Peyer's patch (tissue), 4 donors: ENCODE measurements at regions not wholly inside any gene's neighbourhood (a gene's known extent, or its start where the extent isn't known, plus 50 kb on each side); places are given as distances from the start of the nearest gene placed in this dataset.

Experiments
- DNase-seq, 3 donors: peaks; one replicate each; pipeline ENCODE4 v3.0.0-alpha.2; 2017 to 2019
- H3K27ac ChIP-seq, 4 donors: fragments of 200-600 bp; sonication (generic); one replicate each; pipeline ENCODE4 v1.5.1; 2016 to 2019
- H3K27me3 ChIP-seq, 2 donors: fragments of 200-600 bp; sonication (generic); one replicate each; pipeline ENCODE4 v1.5.1; 2019
- H3K36me3 ChIP-seq, 3 donors: fragments of 200-600 bp; sonication (generic); one replicate each; pipeline ENCODE4 v1.5.1; 2016 to 2019
- H3K4me1 ChIP-seq, 4 donors: fragments of 200-600 bp; sonication (generic); one replicate each; pipeline ENCODE4 v1.5.1; 2016 to 2019
- H3K4me3 ChIP-seq, 4 donors: fragments of 200-600 bp; sonication (generic); 1 replicate in 3 of 4; 2 replicates in 1 of 4; pipeline ENCODE4 v1.5.1; 2016 to 2019; ENCODE audit warnings: mild to moderate bottlenecking in 1 of 4
- H3K9me3 ChIP-seq, 4 donors: fragments of 200-600 bp; sonication (generic); one replicate each; pipeline ENCODE4 v1.5.1; 2016 to 2019; ENCODE audit warnings: mild to moderate bottlenecking in 1 of 4
- POLR2A ChIP-seq, 2 donors: fragments of 450-650 bp; IDR thresholded peaks; one replicate each; pipeline ENCODE4 v1.5.1; 2017; ENCODE audit warnings: antibody characterized with exemption in 2 of 2, mild to moderate bottlenecking in 2 of 2, moderate library complexity in 2 of 2
- TF ChIP-seq, protein P1 (sequence below), 6 experiments: fragments of 450-650 bp in 4 of 6; fragments of 200-600 bp in 2 of 6; sonication (generic) in 1 of 6; IDR thresholded peaks; one replicate each; pipeline ENCODE4 v1.5.1; 2017 to 2019; ENCODE audit warnings: antibody characterized with exemption in 6 of 6, mild to moderate bottlenecking in 3 of 6, moderate library complexity in 1 of 6

DNA sequence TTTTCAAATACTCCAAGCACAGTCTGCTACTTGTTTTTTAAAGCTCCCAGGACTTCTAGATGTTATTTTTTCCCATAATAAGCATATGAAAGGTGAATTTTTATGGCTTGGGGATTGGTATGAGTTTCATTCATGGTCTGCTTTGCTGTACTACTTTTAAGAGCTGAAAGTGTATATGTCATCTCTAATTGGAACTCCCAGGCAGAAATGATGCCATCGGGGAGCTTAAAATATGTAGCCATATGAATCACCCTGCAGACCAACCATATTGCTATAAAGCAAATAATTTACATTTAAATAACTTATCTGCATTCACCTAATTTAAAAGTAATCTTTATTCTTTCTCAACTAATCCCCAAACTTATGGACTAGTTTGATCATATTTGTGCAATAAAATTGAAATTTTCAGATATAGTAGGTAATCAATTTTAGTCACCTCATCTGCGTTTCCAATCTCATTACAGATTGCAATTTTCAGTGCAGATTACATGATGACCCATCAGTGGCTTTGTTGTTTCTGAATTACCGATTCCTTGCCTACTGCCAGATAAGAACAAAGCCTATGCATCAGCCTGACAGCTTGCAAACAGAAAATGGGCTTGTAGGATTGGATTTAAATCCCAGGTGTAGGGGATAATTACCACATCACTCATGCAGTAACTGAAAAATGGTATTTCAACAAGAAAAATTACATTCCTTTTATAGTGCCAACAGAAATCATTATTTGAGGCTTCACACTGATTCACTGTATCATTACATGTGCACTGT is 689.4 kb downstream of the NOVA1 start:
- TF ChIP-seq, protein P1, sequence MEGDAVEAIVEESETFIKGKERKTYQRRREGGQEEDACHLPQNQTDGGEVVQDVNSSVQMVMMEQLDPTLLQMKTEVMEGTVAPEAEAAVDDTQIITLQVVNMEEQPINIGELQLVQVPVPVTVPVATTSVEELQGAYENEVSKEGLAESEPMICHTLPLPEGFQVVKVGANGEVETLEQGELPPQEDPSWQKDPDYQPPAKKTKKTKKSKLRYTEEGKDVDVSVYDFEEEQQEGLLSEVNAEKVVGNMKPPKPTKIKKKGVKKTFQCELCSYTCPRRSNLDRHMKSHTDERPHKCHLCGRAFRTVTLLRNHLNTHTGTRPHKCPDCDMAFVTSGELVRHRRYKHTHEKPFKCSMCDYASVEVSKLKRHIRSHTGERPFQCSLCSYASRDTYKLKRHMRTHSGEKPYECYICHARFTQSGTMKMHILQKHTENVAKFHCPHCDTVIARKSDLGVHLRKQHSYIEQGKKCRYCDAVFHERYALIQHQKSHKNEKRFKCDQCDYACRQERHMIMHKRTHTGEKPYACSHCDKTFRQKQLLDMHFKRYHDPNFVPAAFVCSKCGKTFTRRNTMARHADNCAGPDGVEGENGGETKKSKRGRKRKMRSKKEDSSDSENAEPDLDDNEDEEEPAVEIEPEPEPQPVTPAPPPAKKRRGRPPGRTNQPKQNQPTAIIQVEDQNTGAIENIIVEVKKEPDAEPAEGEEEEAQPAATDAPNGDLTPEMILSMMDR (IDR thresholded peaks at IDR 0.05) = no peak
- TF ChIP-seq POLR2A (IDR thresholded peaks at IDR 0.05) = no peak
- H3K27ac ChIP-seq = no peak overlapping the region
- no peaks in the 10 kb centered on the region for H3K4me1 ChIP-seq
- no peaks in the 10 kb centered on the region for H3K9me3 ChIP-seq
- no peak for DNase-seq
- H3K27me3 ChIP-seq = no peaks in the 10 kb centered on the region
- H3K4me3 ChIP-seq = no peak overlapping the region
- H3K36me3 ChIP-seq = no peaks in the 10 kb centered on the region

GRCh38 chr14:25904446-25904845 is 693.4 kb downstream of the NOVA1 start:
- no peak overlapping the region for H3K27ac ChIP-seq
- TF ChIP-seq POLR2A (IDR thresholded peaks at IDR 0.05) = no peak
- TF ChIP-seq, protein P1 (IDR thresholded peaks at IDR 0.05) = no peak

DNA sequence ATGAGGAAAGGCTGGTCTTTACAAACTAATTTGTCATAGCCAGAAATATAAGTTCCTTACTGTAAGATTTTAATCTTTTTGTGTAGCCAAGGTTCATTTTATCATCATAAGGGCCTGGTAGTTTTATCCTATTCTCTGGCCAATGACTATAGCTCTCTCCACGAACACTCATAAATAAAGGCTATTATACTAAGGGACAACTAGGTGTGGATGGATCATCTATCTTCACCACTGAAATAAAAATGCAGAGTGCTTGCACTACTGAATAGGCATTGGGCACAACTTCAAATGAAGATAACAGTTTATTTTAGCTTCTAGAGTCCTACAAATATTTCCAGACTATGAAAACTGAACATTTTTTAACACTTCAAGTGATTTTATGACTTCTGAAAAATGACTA is 698.6 kb downstream of the NOVA1 start:
- H3K36me3 ChIP-seq = no peaks in the 10 kb centered on the region
- TF ChIP-seq, protein P1 (IDR thresholded peaks at IDR 0.05) = no peak
- TF ChIP-seq POLR2A (IDR thresholded peaks at IDR 0.05) = no peak
- H3K4me3 ChIP-seq = no peak overlapping the region
- no peaks in the 10 kb centered on the region for H3K9me3 ChIP-seq
- H3K27me3 ChIP-seq = no peaks in the 10 kb centered on the region
- no peak overlapping the region for H3K27ac ChIP-seq
- no peaks in the 10 kb centered on the region for H3K4me1 ChIP-seq
- DNase-seq = no peak

More at GRCh38 chr14:25904446-25904845, 693.4 kb downstream of the NOVA1 start:
- Histone ChIP-seq H3K27me3 (no peaks in the 10 kb centered on the region), H3K9me3 (no peaks in the 10 kb centered on the region), H3K4me1 (no peaks in the 10 kb centered on the region), H3K36me3 (no peaks in the 10 kb centered on the region), H3K4me3 (no peak overlapping the region)
- DNase-seq = no peak

- no peaks in the 10 kb centered on the region for H3K4me1 ChIP-seq
- H3K27me3 ChIP-seq = no peaks in the 10 kb centered on the region
- H3K36me3 ChIP-seq = no peaks in the 10 kb centered on the region
- no peak overlapping the region for H3K27ac ChIP-seq
- no peak overlapping the region for H3K4me3 ChIP-seq
- H3K9me3 ChIP-seq = no peaks in the 10 kb centered on the region
- DNase-seq = no peak
- no peak for TF ChIP-seq POLR2A (IDR thresholded peaks at IDR 0.05)
- TF ChIP-seq, protein P1 (IDR thresholded peaks at IDR 0.05) = no peak
Measured at GRCh38 chr14:25896777-25897176, 701.1 kb downstream of the NOVA1 start.

DNA sequence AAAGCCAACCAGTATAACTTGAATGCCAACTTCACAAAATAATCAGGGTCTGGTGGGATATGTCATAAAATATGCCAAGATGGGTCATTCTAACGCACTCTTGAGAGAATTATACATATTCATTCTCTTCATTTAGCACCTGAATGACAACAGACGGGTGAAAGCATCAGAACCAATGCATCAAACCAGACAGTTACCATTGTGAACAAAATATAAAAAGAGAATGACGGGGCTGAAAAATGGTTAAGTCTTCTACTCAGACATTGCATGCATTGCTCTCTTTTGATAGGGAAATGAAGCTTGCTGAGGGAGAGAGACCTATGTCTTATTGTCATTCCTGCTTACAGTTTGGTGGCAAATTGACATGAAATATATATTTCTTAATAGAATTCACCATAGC is 702.1 kb downstream of the NOVA1 start:
- Histone ChIP-seq H3K4me3 (no peak overlapping the region), H3K27ac (no peak overlapping the region), H3K36me3 (no peaks in the 10 kb centered on the region), H3K27me3 (no peaks in the 10 kb centered on the region), H3K4me1 (no peaks in the 10 kb centered on the region), H3K9me3 (no peaks in the 10 kb centered on the region)
- DNase-seq = no peak
- TF ChIP-seq, protein P1 (IDR thresholded peaks at IDR 0.05) = no peak
